GM21717 (cell line): ENCODE measurements at regions not wholly inside any gene's neighbourhood (a gene's known extent, or its start where the extent isn't known, plus 50 kb on each side); places are given as distances from the start of the nearest gene placed in this dataset.
"Not testable (repeated sequence)": the region's sequence is repeated elsewhere in the genome, so short reads cannot be mapped to it uniquely, and the experiment has no call there.

Source experiments
- ATAC-seq: cut with Tn5 transposase; IDR thresholded peaks from one replicate; pipeline ENCODE4 v1.9.1; 2021; ENCODE audit warnings: mild to moderate bottlenecking, moderate library complexity; ENCODE audit not compliant: unreplicated experiment

DNA sequence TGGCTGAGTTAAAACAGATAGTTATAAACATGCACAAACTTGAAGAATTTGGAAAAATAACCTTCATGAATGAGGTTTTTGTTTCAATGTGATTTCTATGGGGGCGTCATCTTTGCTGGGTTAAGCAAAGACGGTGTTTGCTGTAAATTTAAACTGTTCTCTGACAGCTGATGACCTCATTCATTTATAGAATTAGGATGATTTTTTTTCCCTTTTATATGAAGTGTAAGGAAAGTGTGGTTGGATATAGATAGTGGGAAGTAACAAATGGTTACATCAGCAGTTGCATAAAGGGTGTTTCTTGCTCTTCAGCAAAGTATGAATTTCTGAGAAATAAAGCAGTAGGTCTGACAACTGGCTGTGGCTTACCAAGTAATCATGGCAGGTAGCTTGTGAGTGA is 137.2 kb upstream of the CENPW start:
- ATAC-seq = no peak

DNA sequence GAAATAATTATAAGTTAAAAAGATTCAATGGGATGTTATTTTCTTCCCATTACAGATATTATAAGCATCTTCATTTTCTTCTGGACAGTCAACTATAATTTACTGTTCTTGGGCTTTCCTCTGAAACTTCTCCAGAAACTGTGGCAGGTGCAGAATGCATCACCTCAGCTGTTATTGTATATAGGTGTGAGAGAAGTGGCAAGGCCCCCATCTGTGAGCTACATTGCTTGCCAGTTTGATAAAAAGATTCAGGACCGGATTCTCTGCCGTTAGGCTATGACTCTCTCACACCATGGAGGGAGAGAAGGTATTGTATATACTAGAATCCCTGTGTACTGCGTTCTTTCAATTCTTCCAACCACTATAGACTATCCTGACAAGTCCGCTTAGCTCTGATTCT is 135.8 kb upstream of the CENPW start:
- ATAC-seq = no peak

DNA sequence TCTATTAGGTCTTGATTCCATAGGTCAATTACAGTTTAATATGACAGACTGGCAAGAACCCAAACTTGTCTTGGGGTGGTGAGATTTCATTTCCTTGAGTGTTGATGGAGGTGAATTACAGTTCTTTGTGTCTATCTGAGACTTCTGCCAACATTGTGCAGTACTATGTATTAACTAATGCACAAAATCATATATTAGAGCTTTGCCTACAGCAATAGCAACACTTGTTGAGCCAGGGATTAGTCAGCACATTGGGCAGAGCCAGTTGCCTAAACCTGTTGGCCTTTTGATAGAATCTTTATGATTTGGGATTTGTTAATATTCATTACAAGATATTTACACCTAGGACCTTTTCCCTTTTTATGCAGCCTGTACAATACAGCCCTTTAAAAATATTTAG is 135.3 kb upstream of the CENPW start:
- ATAC-seq = no peak

DNA sequence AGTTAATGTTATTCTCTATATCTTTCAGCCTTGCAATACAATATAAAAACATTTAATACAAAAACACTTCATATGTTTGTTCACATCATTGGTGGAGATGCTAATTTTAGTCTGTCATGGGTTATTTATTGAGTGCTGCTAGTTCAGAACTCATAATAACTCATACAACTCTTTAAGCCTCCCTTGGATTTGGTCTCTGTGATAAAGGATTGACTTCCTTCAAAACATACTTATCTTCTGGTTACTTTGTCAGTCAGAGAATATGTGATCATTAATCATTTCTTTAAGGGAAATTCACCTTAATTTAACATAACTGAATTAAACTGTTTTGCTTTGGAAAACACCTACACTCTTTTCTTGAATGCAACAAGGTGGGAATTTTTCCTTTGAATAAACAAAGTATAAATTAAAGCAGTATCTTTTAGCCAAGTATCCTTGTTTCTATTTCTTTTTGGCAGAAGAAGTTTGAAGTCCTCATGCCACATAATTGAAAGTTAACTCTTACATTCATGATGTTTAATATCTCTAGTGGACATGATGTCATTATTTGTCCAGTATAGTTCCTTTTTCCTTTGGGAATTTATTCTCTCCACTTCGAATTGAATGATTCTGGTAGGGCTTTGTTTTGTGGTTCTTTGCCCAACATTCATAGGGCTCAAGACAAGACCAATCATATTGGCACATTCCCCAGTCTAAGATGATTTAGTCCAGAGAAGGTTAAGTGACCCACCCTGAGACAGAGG is 133.2 kb upstream of the CENPW start:
- ATAC-seq = no peak

DNA sequence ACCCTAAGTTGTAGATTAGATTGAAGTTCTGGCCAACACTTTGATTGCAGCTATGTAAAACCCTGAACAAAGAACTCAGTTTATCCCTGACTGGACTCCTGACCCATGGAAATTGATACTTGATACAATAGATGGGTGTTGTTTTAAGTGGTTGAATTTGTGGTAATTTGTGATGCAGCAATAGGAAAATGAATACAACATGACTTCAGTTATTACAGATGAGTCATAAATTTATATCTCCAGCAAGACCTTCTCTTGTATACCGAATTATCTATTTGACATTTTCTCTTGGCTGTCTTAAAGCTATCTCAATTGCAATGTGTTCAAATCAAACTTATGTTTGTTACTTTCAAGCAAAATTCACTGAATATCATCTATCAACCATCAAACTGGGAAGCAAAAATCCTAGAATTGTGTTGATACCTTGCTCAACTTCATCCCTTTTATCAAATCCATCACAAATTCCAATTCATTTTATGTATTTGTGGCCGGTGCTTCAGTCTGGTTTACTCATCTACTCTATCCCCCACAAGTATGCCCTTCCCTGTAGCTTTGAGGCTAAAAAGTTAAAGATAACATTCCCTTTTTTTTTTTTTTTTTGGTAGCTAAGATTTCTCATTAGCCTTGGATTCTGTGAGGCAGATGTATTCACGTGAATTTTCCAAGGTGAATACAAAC is 129.4 kb upstream of the CENPW start:
- ATAC-seq = no peak

DNA sequence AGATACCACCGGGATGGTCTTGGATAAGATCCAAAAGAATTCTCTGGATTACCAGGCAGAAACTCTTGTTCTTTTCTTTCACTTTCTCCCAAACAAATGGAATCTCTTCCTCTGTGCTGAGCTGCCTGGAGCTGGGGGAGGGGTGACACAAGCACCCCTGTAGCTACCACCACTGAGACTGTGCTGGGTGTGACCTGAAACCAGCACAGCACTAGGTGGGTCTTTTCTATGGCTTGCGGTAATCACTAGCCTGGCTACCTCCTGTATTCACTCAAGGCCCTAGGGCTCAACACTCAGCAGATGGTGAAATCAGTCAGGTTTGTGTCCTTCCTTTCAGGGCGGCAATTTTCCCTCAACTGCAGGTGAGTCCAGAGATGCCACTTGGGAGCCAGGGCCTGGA is 122.4 kb upstream of the CENPW start:
- ATAC-seq = no peak

DNA sequence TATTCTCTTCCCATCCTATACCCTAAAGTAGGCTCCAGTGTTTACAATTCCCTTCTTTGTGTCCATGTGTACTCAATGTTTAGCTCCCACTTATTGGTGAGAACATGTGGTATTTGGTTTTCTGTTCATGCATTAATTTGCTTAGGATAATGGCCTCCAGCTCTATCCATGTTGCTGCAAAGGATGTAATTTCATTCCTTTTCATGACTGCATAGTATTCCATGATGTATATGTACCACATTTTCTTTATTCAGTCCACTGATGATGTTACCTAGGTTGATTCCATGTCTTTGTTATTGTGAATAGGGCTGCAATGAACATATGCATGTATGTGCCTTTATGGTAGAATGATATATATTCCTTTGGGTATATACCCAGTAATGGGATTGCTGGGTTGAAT is 119.0 kb upstream of the CENPW start:
- ATAC-seq = not testable (repeated sequence)

DNA sequence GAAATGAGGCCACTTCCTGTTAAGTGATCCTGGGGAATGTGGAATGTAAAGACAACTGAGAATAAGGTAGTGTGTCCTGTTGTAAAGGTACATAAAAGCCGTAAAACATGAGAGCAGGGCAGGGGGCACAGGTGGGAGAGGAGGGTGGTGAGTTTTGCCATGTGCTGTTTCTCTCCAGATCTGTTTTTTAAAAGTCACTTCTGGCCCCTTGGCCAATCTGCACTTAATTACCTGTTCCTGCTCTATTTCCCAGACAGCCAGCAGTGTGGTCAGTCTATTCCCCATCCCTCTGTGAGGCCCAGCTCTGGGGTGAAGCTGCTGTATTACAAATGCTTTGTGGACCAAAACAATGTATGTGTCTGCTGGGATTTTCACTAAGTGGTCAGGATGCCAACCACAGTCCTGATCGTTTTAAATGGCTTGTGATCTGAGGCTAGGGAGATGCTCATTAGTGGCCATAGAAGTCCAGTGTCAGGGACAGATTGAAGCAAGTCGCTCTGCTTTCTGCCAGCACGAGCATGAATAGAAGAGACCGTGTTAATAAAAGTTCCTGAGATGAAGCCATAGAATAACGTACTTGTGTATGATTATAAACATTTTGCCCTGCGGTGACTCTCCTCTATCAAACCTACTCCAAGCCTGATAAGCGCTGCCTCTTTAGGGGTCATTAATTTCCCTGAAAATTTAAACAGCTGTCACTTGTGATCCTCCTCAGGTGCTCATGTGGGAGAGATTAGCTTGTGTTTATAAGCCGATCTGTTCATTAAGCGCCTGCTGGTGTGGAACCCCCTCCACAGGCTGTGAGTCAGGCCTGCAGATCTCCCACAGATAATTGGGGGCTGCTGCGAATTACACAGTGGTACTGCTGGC is 111.8 kb upstream of the CENPW start:
- no peak for ATAC-seq

DNA sequence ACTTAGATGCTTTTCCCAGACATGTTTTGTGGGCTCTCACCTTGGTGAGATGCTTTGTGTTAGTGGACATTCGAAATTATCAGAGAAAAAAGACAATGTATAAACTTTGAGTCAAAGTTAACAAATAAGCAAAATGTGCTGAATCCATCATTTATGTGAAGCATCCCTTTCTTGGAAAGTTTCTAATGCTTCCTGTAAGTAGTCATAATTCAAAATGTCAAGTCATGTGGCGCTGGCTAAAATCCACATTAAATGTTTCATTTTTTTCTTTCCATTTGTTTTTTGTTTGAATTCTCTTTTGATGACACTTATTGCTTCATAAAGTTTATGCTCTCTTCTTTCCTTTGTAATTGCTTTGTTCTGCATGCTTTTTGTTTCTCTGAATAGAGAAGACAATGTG is 107.2 kb upstream of the CENPW start:
- no peak for ATAC-seq

DNA sequence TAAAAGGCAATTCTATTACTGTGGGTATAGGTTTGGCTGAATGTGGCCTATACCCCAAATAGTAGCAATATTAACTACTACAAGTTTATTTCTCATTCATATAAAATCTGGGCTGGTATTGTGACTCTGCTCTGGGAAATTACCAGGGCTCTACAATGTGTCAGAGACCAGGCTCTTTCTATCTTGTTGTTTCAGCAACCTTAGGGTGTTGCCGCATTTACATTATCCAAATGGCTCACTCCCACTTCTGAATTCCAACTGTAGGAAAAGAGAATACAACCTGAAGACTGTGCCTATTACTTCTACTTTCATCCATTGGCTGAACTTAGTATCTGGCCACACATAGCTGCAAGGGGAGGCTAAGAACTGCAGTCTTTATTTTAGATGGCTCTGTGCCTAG is 106.7 kb upstream of the CENPW start:
- ATAC-seq = no peak

DNA sequence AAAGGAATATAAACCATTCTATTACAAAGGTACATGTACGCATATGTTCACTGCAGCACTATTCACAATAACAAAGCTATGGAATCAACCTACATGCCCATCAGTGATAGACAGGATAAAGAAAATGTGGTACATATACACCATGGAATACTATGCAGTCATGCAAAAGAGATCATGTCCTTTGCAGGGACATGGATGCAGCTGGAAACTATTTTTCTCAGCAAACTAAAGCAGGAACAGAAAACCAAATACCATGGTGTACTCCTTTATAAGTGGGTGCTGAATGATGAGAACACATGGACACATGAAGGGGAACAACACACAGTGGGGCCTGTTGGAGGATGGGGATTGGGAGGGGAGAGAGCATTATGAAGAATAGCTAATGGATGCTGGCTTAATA is 104.6 kb upstream of the CENPW start:
- no peak for ATAC-seq

DNA sequence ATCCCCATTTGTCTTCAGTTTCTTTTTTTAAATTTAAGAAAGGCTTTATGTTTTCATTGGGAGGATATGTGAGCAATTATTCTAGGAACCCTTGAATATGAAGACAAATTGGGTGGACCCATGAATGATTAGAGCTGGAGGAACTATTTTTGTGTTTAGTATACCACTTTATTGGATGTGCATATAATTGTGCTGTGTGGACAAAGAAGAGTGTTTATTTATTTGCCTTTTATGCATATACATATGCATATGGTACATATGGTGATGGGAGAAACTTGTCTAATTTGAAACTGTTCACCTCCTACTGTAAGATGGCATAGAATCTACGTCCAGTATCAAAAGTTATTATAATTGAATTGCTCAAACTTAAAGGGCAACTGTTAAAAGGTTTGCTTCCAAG is 94.8 kb upstream of the CENPW start:
- ATAC-seq = no peak

DNA sequence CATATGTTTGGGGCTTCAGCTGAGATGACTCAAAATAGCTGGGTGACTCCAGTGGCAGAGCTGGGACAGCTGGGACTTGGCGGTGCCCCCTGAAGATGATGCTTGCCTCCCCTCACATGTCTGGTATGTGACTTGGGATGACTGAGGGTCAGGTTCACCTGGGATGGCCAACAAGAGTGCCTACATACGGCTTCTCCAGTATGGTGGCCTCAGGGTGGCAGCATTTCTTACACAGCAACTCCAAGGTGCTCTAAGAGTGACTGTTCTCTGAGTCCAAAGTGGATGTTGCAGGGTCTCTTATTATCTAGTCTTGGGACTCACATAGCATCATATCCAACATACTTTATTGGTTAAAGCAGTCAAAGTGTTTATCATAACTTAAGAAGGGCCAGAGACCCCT is 87.8 kb upstream of the CENPW start:
- no peak for ATAC-seq

DNA sequence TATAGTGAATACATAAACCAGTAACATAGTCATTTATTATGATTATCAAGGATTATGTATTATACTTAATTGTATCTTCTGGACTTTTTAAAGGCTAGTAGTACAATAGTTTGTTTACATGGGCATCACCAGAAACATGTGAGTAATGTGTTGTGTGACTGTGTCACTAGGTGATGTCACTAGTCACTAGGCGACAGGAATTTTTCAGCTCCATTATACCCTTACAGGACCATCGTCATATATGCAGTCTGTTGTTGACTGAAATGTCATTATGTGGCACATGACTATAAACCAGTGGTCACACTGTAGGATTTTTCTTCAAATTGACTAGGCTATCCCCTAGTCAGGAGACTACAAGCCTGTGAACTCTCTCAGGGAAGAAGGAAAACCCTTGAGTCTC is 86.5 kb upstream of the CENPW start:
- no peak for ATAC-seq

DNA sequence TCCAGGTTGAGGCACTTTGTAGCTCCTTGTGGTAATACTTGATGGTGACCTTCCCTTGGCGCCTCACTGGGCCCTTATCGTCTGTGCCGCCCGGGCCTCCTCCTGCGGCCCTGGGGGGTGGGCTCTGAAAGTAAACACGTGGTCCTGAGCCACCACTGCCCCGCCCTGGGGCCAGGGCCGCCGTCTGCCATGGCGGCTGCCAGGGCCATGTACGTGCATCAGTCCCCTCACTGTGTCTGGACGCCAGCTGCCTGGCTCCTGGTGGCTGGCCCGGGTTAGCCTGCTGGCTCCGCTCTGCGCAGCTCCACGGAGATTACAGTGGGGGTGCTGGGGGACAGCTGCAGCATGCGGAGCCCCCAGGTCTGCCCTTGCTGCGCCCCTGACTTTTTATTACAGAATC is 81.8 kb upstream of the CENPW start:
- no peak for ATAC-seq

DNA sequence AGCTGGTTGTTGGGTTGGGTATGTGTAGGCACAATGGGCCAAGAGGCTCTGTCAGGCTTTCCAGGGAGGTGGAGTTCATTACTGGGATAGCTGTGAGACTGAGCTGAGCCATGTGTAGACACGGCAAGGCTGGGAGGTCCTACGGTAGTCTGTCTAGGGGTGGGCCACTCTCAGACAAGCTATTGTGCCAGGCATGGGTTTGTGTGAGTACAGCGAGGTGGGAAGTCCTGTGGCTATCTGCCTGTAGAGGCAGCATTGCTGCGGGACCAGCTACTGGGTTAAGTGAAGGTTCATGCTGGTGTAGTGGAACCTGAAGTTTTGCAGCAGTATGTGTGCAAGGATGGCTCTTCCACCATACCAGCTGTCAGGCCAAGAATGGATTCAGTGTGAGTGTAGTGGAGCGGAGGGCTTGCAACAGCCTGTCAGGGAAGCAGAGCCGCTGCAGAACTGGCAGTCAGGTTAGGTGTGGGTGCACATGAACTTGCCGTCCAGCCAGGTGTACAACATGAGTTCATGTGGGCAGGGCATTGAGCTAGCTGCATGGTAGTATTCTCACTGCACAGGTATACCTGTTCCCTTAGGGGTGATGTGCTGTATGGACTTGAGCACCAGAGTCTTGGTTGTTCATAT is 78.0 kb upstream of the CENPW start:
- ATAC-seq = no peak

DNA sequence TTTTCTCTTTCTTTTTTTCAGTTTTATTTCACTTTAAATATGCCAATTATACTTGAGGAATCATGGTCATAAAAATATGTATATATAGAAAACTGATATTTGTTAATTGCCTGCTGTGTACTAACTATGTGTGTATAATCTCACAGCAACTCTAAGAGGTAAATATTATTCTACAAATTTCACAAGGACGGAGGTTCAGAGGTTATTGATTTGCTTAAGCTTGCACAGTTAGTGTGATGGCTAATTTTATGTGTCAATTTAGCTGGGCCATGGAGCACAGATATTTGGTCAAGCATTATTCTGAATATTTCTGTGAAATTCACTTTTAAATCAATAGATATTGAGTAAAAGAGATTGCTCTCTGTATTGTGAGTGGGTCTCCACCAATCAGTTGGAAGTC is 75.7 kb upstream of the CENPW start:
- ATAC-seq = no peak

DNA sequence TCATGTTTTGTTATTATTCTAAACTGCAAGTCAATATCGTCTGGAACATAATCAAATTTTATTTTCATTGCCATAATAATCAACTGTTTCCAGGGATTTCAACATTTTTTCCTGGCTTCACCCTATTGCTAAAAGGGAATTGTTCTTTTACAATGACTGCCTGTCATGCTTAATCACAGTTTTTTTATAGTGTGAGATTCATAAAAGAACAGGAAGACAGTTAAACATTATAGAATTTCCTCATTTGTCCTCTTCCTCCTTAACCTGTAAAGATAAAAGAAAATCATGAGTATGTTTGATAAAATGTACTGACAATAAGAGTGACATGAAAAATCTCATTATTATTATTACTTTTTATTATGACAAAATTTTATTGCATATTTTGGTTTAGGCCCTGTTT is 73.3 kb upstream of the CENPW start:
- ATAC-seq = no peak

DNA sequence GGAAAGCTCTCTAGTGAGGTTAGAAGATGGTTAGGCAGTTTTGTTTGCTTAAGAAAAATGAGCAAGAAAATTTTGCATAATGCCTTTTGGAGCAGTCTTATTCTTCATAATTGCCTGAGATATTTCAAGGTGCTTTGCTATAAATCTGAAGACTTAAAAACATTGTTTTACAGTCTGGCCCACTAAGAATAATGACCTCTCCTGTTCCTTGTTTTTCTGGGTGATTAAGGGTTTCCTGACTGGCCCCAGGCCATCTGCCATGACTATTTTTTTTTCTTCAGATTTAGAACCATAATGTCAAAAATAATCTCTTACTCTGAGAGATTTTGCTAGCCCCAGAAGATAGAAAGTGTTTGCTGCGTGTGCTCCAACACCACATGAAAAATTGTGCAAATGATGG is 72.3 kb upstream of the CENPW start:
- ATAC-seq = peak; percentile 10

DNA sequence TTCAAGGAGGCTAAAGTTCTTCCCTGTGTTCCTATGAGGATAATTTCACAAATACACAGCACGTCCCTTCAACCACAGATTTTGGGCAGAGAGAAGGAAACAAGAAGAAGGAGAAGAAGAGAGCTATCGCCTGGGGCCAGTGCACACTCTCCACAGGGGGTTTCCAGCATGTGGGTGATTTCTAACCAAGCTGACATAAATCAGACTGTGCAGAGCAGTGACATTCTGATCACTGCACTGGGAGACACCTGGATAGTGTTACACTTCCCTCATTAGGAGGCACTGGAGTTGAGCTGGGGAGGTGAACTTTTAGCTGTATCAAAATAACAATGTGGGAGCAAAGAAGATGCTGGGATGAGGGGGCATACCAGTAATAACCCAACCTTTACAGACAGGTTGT is 71.8 kb upstream of the CENPW start:
- ATAC-seq = peak; percentile 89

DNA sequence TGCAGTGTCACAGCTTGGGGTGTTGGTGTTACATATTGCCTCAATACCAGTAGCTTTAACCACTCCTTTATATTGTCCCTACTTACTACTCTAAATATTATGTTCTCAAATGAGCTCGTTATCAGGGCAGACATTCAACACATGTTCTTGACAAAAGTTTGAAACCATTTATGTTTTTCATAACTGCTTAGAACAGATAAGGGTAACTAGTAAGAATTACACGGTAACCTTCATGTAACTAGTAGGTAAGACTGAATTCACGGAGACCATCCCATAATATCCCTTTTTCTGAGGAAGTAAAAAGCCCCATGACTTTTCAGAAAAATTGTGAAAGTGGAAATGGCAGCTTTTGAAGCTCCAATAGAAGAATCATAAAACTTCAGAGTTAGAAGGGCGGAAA is 59.6 kb upstream of the CENPW start:
- no peak for ATAC-seq
